IMR-90 (cell line): ENCODE measurements at regions not wholly inside any gene's neighbourhood (a gene's known extent, or its start where the extent isn't known, plus 50 kb on each side); places are given as distances from the start of the nearest gene placed in this dataset.

Experiments
- ATAC-seq: fragments of 200-7000 bp; cut with Tn5 transposase; 2 replicates; pipeline ENCODE4 v1.9.1; 2020; ENCODE audit warnings: low read depth, mild to moderate bottlenecking, moderate library complexity
- BruUV-seq: library from RNA; stranded (reverse); fragments of 400-500 nt; replicated peaks from 2 replicates; lab custom pipeline; 2021; lab: Mats Ljungman, UMichigan
- CTCF ChIA-PET: fragments of 300-600 bp; formaldehyde crosslinking; extraction: SDS; loops from one replicate; lab custom pipeline; 2021; ENCODE audit warnings: antibody characterized with exemption; lab: Yijun Ruan, JAX
- POLR2A ChIA-PET: fragments of 300-600 bp; sonication (Branson Sonifier 250); formaldehyde crosslinking; loops from one replicate; lab custom pipeline; 2022; ENCODE audit warnings: antibody characterized with exemption; ENCODE audit not compliant: unreplicated experiment; lab: Charles Lee
- DNase-seq: peaks from one replicate; pipeline ENCODE4 v3.0.0; 2013
- H2AFZ ChIP-seq: replicated peaks from 2 replicates; pipeline ENCODE3; 2013; ENCODE audit warnings: low read length, mild to moderate bottlenecking; ENCODE audit not compliant: poor library complexity
- H2AK5ac ChIP-seq: 2 replicates; pipeline ENCODE4 v1.6.1; 2013; ENCODE audit warnings: low read depth, low read length, inconsistent platforms
- H2AK9ac ChIP-seq: replicated peaks from 2 replicates; pipeline ENCODE3; 2013; ENCODE audit warnings: mild to moderate bottlenecking, low read depth, low read length, moderate library complexity; ENCODE audit not compliant: poor library complexity
- H2BK120ac ChIP-seq: 2 replicates; pipeline ENCODE4 v1.6.1; 2013; ENCODE audit warnings: low read depth, low read length, inconsistent platforms
- H2BK15ac ChIP-seq: 3 replicates; pipeline ENCODE4 v1.6.1; 2013; ENCODE audit warnings: low read depth, low read length, inconsistent platforms
- H2BK20ac ChIP-seq: 2 replicates; pipeline ENCODE4 v1.6.1; 2013; ENCODE audit warnings: low read depth, mild to moderate bottlenecking, inconsistent platforms, low read length, moderate library complexity
- H2BK5ac ChIP-seq: 2 replicates; pipeline ENCODE4 v1.6.1; 2013; ENCODE audit warnings: mild to moderate bottlenecking, low read depth, low read length, inconsistent platforms; ENCODE audit not compliant: poor library complexity, severe bottlenecking
- H3K14ac ChIP-seq: replicated peaks from 2 replicates; pipeline ENCODE4 v1.6.1; 2013; ENCODE audit warnings: low read depth, low read length, inconsistent platforms
- H3K18ac ChIP-seq: 2 replicates; pipeline ENCODE4 v1.6.1; 2013; ENCODE audit warnings: low read depth, low read length, control low read depth
- H3K23ac ChIP-seq: 2 replicates; pipeline ENCODE4 v1.6.1; 2013; ENCODE audit warnings: low read depth, low read length, inconsistent platforms
- H3K27ac ChIP-seq: 2 replicates; pipeline ENCODE4 v1.5.1; 2013; ENCODE audit warnings: mild to moderate bottlenecking, control low read depth, low read length; ENCODE audit not compliant: insufficient read depth
- H3K27me3 ChIP-seq: 2 replicates; pipeline ENCODE4 v1.6.1; 2013; ENCODE audit warnings: low read length; ENCODE audit not compliant: control insufficient read depth, insufficient read depth
- H3K36me3 ChIP-seq: 2 replicates; pipeline ENCODE4 v1.6.1; 2013; ENCODE audit warnings: low read length, mixed read lengths; ENCODE audit not compliant: control insufficient read depth, insufficient read depth
- H3K4ac ChIP-seq: 2 replicates; pipeline ENCODE4 v1.6.1; 2013; ENCODE audit warnings: low read depth, low read length, inconsistent platforms
- H3K4me1 ChIP-seq: 2 replicates; pipeline ENCODE4 v1.6.1; 2013; ENCODE audit warnings: low read length, mixed read lengths; ENCODE audit not compliant: control insufficient read depth, insufficient read depth
- H3K4me2 ChIP-seq: 2 replicates; pipeline ENCODE4 v1.6.1; 2013; ENCODE audit warnings: low read depth, mild to moderate bottlenecking, control low read depth, low read length, moderate library complexity
- H3K4me3 ChIP-seq: 2 replicates; pipeline ENCODE4 v1.5.1; 2013; ENCODE audit warnings: low read depth, mild to moderate bottlenecking, control low read depth, low read length, moderate library complexity; ENCODE audit not compliant: insufficient read depth
- H3K56ac ChIP-seq: 2 replicates; pipeline ENCODE4 v1.6.1; 2013; ENCODE audit warnings: low read length, inconsistent platforms; ENCODE audit not compliant: insufficient read depth; ENCODE audit errors: extremely low read depth
- H3K79me1 ChIP-seq, 2 experiments: 2 replicates each; pipeline ENCODE4 v1.6.1; 2013; ENCODE audit warnings: low read length in 2 of 2, inconsistent platforms in 1 of 2, low read depth in 1 of 2
- H3K9ac ChIP-seq: 2 replicates; pipeline ENCODE4 v1.6.1; 2013; ENCODE audit warnings: low read depth, low read length, control low read depth
- H3K9me1 ChIP-seq: 2 replicates; pipeline ENCODE4 v1.6.1; 2013; ENCODE audit warnings: low read length, inconsistent platforms; ENCODE audit not compliant: insufficient read depth
- H3K9me3 ChIP-seq: 2 replicates; pipeline ENCODE4 v1.6.1; 2013; ENCODE audit warnings: low read length; ENCODE audit not compliant: control insufficient read depth, insufficient read depth
- H4K20me1 ChIP-seq: 2 replicates; pipeline ENCODE4 v1.6.1; 2013; ENCODE audit warnings: low read length, inconsistent platforms; ENCODE audit not compliant: insufficient read depth
- H4K5ac ChIP-seq: 2 replicates; pipeline ENCODE4 v1.6.1; 2013; ENCODE audit warnings: mild to moderate bottlenecking, low read depth, low read length, control low read depth
- H4K8ac ChIP-seq, 2 experiments: 2 replicates each; pipeline ENCODE4 v1.6.1; 2013; ENCODE audit warnings: low read depth in 2 of 2, low read length in 2 of 2, control low read depth in 1 of 2, inconsistent platforms in 1 of 2
- H4K91ac ChIP-seq: 2 replicates; pipeline ENCODE4 v1.6.1; 2013; ENCODE audit warnings: low read depth, low read length, inconsistent platforms; ENCODE audit not compliant: insufficient read depth
- BHLHE40 ChIP-seq: fragments of 150-350 bp; IDR thresholded peaks from 2 replicates; pipeline ENCODE4 v1.6.1; 2016; ENCODE audit warnings: mild to moderate bottlenecking, low read depth, low read length
- CEBPB ChIP-seq: IDR thresholded peaks from 2 replicates; pipeline ENCODE4 v1.6.1; 2012; ENCODE audit warnings: low read depth, low read length, improper control_type of control experiment
- FOS ChIP-seq: fragments of 150-350 bp; IDR thresholded peaks from 2 replicates; pipeline ENCODE4 v1.6.1; 2016; ENCODE audit warnings: low read depth, low read length
- MAFK ChIP-seq: IDR thresholded peaks from 2 replicates; pipeline ENCODE4 v1.6.1; 2012; ENCODE audit warnings: low read depth, low read length, improper control_type of control experiment
- MXI1 ChIP-seq: IDR thresholded peaks from 2 replicates; pipeline ENCODE4 v1.6.1; 2012; ENCODE audit warnings: low read depth, mild to moderate bottlenecking, low read length, moderate library complexity, borderline replicate concordance
- RCOR1 ChIP-seq: IDR thresholded peaks from 2 replicates; pipeline ENCODE4 v1.6.1; 2012; ENCODE audit warnings: mild to moderate bottlenecking, low read length, improper control_type of control experiment; ENCODE audit not compliant: insufficient replicate concordance
- RFX5 ChIP-seq: IDR thresholded peaks from 2 replicates; pipeline ENCODE4 v1.8.0; 2012; ENCODE audit warnings: low read depth, mild to moderate bottlenecking, low read length, moderate library complexity
- SMC3 ChIP-seq: fragments of 150-350 bp; IDR thresholded peaks from 2 replicates; pipeline ENCODE4 v1.6.1; 2016; ENCODE audit warnings: low read depth, mild to moderate bottlenecking, antibody characterized with exemption, low read length, moderate library complexity
- WGBS, 2 experiments: methylation state at CpG; one replicate each; pipeline versions ENCODE4 v1.1.5 to v1.1.7; 2013; ENCODE audit warnings: missing lambda C conversion rate in 2 of 2; ENCODE audit not compliant: insufficient read length in 1 of 2; ENCODE audit errors: extremely low coverage in 2 of 2; 5-methylcytosine and 5-hydroxymethylcytosine counted together
- dilution Hi-C: fragments of 300-500 bp; cut with HindIII; formaldehyde crosslinking; loops from one replicate; pipeline ENCODE4 v1.14.3; 2018; ENCODE audit warnings: low sequenced_read_pairs; ENCODE audit not compliant: unreplicated experiment
- in situ Hi-C: fragments of 300-500 bp; cut with MboI; formaldehyde crosslinking; loops from 3 replicates; pipeline ENCODE4 v1.14.3; 2019; ENCODE audit warnings: low sequenced_read_pairs, inconsistent platforms, mixed read lengths
- intact Hi-C: fragments of 100-400 bp; cut with micrococcal nuclease; formaldehyde crosslinking; loops from 2 replicates; pipeline ENCODE4 v1.10.0; 2022
- TF ChIP-seq, protein P1 (sequence below): fragments of 150-350 bp; IDR thresholded peaks from 2 replicates; pipeline ENCODE4 v1.6.1; 2017; ENCODE audit warnings: mild to moderate bottlenecking, antibody characterized with exemption, low read length, low read depth
- TF ChIP-seq, protein P2 (sequence below): conservative IDR thresholded peaks from 2 replicates; pipeline ENCODE4 v1.5.1; 2012; ENCODE audit warnings: mild to moderate bottlenecking, low read depth, low read length, improper control_type of control experiment

DNA sequence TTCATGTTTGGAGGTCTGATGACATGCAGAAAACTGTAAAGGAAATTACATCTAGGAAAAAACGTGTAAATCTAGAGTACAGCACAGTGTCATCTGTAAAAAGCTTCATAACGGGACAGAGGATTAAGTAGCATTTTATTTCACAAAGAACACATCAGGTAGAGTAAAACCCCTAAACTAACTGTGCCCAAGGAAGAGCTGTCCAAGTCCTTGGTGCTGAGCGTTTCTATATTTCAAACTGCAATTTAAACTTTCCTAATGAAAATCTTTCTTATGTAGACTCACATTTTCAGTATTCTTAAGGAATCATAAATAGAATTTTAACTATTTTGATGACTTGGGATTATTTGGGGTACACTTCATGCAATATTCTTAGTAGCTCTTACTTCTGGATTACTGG, 646.2 kb downstream of the IPMK start:
- Histone ChIP-seq H3K27ac (no peak overlapping the region), H2BK15ac (no peak overlapping the region), H2AFZ (no peak overlapping the region), H3K79me1 (no peaks in the 10 kb centered on the region), H3K18ac (no peak overlapping the region), H4K91ac (no peak overlapping the region), H3K4me1 (no peaks in the 10 kb centered on the region), H3K36me3 (no peaks in the 10 kb centered on the region), H3K9me3 (no peaks in the 10 kb centered on the region), H3K23ac (no peak overlapping the region), H3K9me1 (no peaks in the 10 kb centered on the region), H3K4ac (no peak overlapping the region), H3K4me3 (no peak overlapping the region), H2BK5ac (no peak overlapping the region), H3K56ac (no peak overlapping the region), H3K9ac (no peak overlapping the region), H3K27me3 (no peaks in the 10 kb centered on the region), H4K20me1 (no peaks in the 10 kb centered on the region), H3K14ac (no peak overlapping the region), H4K5ac (no peak overlapping the region), H2BK120ac (no peak overlapping the region), H4K8ac (no peak overlapping the region), H2BK20ac (no peak overlapping the region), H2AK9ac (no peak overlapping the region), H2AK5ac (no peak overlapping the region), H3K4me2 (no peak overlapping the region)
- CTCF ChIA-PET, result no interaction called here
- dilution Hi-C loops (no loop called here), intact Hi-C loops (no loop called here), in situ Hi-C loops (no loop called here)
- BruUV-seq, result no TSS peak
- TF ChIP-seq RFX5, result no peak
- no peak for TF ChIP-seq CEBPB
- TF ChIP-seq, protein P1, sequence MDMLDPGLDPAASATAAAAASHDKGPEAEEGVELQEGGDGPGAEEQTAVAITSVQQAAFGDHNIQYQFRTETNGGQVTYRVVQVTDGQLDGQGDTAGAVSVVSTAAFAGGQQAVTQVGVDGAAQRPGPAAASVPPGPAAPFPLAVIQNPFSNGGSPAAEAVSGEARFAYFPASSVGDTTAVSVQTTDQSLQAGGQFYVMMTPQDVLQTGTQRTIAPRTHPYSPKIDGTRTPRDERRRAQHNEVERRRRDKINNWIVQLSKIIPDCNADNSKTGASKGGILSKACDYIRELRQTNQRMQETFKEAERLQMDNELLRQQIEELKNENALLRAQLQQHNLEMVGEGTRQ, result no peak
- no peak for TF ChIP-seq MXI1
- TF ChIP-seq BHLHE40, result no peak
- no peak for TF ChIP-seq FOS
- no peak for TF ChIP-seq RCOR1
- no peak for TF ChIP-seq MAFK
- TF ChIP-seq, protein P2, sequence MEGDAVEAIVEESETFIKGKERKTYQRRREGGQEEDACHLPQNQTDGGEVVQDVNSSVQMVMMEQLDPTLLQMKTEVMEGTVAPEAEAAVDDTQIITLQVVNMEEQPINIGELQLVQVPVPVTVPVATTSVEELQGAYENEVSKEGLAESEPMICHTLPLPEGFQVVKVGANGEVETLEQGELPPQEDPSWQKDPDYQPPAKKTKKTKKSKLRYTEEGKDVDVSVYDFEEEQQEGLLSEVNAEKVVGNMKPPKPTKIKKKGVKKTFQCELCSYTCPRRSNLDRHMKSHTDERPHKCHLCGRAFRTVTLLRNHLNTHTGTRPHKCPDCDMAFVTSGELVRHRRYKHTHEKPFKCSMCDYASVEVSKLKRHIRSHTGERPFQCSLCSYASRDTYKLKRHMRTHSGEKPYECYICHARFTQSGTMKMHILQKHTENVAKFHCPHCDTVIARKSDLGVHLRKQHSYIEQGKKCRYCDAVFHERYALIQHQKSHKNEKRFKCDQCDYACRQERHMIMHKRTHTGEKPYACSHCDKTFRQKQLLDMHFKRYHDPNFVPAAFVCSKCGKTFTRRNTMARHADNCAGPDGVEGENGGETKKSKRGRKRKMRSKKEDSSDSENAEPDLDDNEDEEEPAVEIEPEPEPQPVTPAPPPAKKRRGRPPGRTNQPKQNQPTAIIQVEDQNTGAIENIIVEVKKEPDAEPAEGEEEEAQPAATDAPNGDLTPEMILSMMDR, result no peak
- TF ChIP-seq SMC3, result no peak
- WGBS, 2 experiments, result no CpG with 5 or more reads among the region's 3 CpGs
- no peak for ATAC-seq
- POLR2A ChIA-PET, result no interaction called here
- DNase-seq, result no peak
